ENCODE measurements at regions not wholly inside any gene's neighbourhood (a gene's known extent, or its start where the extent isn't known, plus 50 kb on each side); places are given as distances from the start of the nearest gene placed in this dataset.

- no peak for TF ChIP-seq CTCF (conservative IDR thresholded peaks at IDR 0.05 in 1 of 2, IDR thresholded peaks at IDR 0.05 in 1 of 2; ENCODE audit: extremely low read depth in 1 of 2, insufficient read depth in 1 of 2, low read depth in 1 of 2, low read length in 2 of 2)
- no peak for TF ChIP-seq EZH2 (IDR thresholded peaks at IDR 0.05; ENCODE audit: borderline replicate concordance, low read length)
Measured at GRCh38 chr3:89052386-89052785, 55.0 kb upstream of the EPHA3 start.

Measured in mammary epithelial cell (primary cell).